Fibroblast of pulmonary artery (primary cell): ENCODE measurements at regions not wholly inside any gene's neighbourhood (a gene's known extent, or its start where the extent isn't known, plus 50 kb on each side); places are given as distances from the start of the nearest gene placed in this dataset.

Source experiments
- DNase-seq: peaks from one replicate; pipeline ENCODE4 v3.0.0-alpha.2; 2010; ENCODE audit warnings: low read depth
- H3K4me3 ChIP-seq: replicated peaks from 2 replicates; pipeline ENCODE4 v1.5.1; 2011; ENCODE audit warnings: low read depth, mild to moderate bottlenecking, control low read depth, low read length, moderate library complexity
- TF ChIP-seq, protein P1 (sequence below): IDR thresholded peaks from 2 replicates; pipeline ENCODE4 v1.5.1; 2011; ENCODE audit warnings: mild to moderate bottlenecking, control low read depth, low read length, inconsistent platforms; ENCODE audit errors: missing control alignments

GRCh38 chr10:91012502-91012901 is 91.6 kb upstream of the ANKRD1 start:
- DNase-seq = no peak
- no peak overlapping the region for H3K4me3 ChIP-seq
- TF ChIP-seq, protein P1, sequence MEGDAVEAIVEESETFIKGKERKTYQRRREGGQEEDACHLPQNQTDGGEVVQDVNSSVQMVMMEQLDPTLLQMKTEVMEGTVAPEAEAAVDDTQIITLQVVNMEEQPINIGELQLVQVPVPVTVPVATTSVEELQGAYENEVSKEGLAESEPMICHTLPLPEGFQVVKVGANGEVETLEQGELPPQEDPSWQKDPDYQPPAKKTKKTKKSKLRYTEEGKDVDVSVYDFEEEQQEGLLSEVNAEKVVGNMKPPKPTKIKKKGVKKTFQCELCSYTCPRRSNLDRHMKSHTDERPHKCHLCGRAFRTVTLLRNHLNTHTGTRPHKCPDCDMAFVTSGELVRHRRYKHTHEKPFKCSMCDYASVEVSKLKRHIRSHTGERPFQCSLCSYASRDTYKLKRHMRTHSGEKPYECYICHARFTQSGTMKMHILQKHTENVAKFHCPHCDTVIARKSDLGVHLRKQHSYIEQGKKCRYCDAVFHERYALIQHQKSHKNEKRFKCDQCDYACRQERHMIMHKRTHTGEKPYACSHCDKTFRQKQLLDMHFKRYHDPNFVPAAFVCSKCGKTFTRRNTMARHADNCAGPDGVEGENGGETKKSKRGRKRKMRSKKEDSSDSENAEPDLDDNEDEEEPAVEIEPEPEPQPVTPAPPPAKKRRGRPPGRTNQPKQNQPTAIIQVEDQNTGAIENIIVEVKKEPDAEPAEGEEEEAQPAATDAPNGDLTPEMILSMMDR = no peak

- no peak overlapping the region for H3K4me3 ChIP-seq
- TF ChIP-seq, protein P1 = no peak
- no peak for DNase-seq
Observed at GRCh38 chr10:91013985-91014384, 93.1 kb upstream of the ANKRD1 start.

DNA sequence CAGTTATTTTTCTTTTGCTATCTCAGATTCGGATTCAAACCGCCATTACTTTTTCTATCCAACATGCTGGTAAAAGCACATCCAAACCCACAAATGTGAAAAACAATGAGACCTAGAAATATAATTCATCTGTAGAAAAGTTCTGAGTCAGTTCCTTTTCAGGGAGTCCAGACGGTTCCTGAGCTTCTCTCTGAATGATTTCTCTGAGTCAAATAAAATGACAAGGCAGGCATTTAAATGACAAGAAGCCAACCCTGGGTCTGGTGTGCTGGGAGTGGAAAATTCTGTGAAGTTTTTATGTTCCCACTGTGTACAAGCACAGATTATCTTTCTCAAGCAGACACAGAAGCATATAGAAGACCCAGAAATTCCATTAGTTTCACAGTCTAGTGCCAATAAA is 96.3 kb upstream of the ANKRD1 start:
- TF ChIP-seq, protein P1 = no peak
- H3K4me3 ChIP-seq = no peak overlapping the region
- no peak for DNase-seq

GRCh38 chr10:91021901-91022300 is 101.0 kb upstream of the ANKRD1 start:
- no peak for DNase-seq
- TF ChIP-seq, protein P1 = no peak
- no peak overlapping the region for H3K4me3 ChIP-seq

DNA sequence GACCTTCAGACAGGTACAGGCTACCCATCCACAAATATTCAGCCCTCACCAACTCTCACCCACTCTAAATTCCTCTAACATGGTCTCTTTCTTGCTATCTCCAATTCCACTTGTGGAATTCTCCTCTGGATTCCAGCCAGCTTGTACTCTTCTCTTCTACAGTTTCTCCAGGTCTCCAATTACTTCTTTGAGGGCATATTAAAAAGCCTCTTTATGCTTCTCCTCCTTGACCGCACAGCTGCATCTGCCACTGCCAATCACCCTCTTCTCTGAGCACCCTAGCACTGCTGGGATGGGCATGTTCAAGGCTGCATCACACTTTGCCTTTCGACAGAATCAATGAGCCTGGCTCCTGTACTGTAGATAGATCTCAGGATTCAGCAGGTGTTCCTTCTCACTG is 101.5 kb upstream of the ANKRD1 start:
- H3K4me3 ChIP-seq = no peak overlapping the region
- TF ChIP-seq, protein P1 = no peak
- DNase-seq = no peak

GRCh38 chr10:91022924-91023699 is 102.2 kb upstream of the ANKRD1 start:
- TF ChIP-seq, protein P1 = no peak
- no peak overlapping the region for H3K4me3 ChIP-seq
- DNase-seq = peak; percentile 35
